ENCODE measurements at regions not wholly inside any gene's neighbourhood (a gene's known extent, or its start where the extent isn't known, plus 50 kb on each side); places are given as distances from the start of the nearest gene placed in this dataset.

DNA sequence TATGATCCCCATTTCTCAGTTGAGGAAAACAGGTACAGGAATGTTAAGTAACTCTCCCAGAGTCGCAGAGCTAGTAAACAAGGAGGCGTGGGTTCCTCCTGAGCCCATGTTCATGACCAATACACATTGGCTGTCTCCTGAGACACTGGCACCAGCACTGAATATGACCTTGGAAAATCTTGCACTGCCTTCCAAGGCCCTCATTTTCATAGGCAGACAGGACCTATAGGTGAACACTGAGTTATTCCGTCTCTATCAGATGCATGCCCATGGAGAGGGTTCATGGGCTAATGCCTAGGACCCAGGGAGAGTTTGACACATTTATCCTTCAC lies 504.8 kb downstream of the RFC3 start (continued):
- TF ChIP-seq REST (IDR thresholded peaks at IDR 0.05; ENCODE audit: low read depth) (no peak), ELF1 (IDR thresholded peaks at IDR 0.05; ENCODE audit: borderline replicate concordance, low read depth) (no peak)

DNA sequence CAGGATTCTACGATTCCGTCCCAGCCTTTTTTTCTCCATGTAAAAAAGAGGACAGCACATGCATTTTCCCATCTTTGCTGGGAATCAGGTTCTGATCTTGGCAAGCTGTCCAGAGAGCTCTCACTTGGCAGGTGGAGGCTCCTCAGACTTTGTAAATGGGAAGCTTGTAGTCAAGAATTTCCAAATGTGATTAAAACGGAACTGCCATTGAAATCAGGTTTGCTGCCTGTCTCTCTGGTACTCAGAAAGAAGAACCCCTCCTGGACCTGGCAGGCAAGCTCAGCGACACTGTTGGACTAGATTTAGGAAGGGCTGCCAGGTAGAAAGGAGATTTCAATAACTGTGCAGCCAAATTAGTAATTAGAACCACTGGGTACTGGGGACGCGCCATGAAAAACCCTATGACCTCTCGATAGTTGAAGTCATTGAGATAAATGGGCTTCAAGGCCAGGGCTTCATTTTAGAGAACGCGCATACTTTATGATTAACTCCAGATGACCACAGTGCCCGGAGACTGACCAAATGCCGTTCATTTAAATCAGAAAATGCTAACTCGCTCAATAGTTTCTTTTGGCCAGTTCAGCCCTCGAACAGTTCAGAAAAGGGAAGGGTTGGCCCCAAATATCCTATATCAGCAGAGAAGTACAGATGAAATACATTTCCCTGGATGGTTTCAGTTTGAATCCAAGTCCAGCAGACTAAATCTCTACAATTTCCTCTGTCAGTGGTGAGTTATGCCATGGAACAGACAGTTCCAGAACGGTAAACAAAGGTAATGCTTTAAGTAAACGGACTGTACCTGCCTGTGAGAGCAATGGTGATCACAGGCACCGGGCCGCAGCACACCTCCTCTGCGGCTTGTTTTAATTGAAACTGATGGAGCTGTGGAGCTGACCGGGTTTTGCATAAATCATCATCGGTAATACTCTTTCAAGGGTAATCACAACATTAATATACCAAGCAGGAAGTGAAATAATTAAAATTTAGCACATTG lies 517.4 kb downstream of the RFC3 start:
- ChIA-PET RAD21 (ENCODE audit: low non-redundant PET in 1 of 2, low total read pairs in 2 of 2, uncharacterized antibody in 2 of 2, unreplicated experiment in 2 of 2) (no interaction called here), POLR2A (no interaction called here), CTCF (no interaction called here)
- Histone ChIP-seq H3K4me2 (ENCODE audit: low read length) (no peak overlapping the region), H3K9me3 (ENCODE audit: control insufficient read depth in 1 of 2, insufficient read depth in 1 of 2, low read depth in 1 of 2, low read length in 2 of 2) (no peaks in the 10 kb centered on the region), H3K9ac (ENCODE audit: low read length) (no peak overlapping the region), H3K4me1 (ENCODE audit: control insufficient read depth in 1 of 2, insufficient read depth in 2 of 2, low read length in 2 of 2) (no peaks in the 10 kb centered on the region), H3K27ac (ENCODE audit: low read depth, low read length) (no peak overlapping the region), H4K20me1 (ENCODE audit: insufficient read depth) (no peaks in the 10 kb centered on the region), H3K9me2 (ENCODE audit: insufficient read depth) (no peaks in the 10 kb centered on the region), H3K79me2 (ENCODE audit: insufficient read depth, low read length) (no peaks in the 10 kb centered on the region), H3K4me3 (replicated peaks in 1 of 2; ENCODE audit: low read depth in 1 of 2, low read length in 2 of 2) (no peak overlapping the region), H2AFZ (ENCODE audit: low read depth, low read length, poor library complexity, severe bottlenecking) (no peak overlapping the region), H3K36me3 (ENCODE audit: control insufficient read depth in 1 of 2, insufficient read depth in 2 of 2, low read length in 2 of 2) (no peaks in the 10 kb centered on the region), H3K27me3 (ENCODE audit: insufficient read depth, low read length) (no peaks in the 10 kb centered on the region)
- ATAC-seq (no peak), DNase-seq (ENCODE audit: low read depth, low spot score) (no peak)
- no TSS peak for BruUV-seq (replicated peaks)
- intact Hi-C loops (cut with micrococcal nuclease), result no loop called here
- no peak for TF ChIP-seq EGR1 (IDR thresholded peaks at IDR 0.05; ENCODE audit: low read depth)
- TF ChIP-seq TCF7L2 (IDR thresholded peaks at IDR 0.05; ENCODE audit: borderline replicate concordance, extremely low read depth, insufficient read depth, insufficient read length), result no peak
- no peak for TF ChIP-seq REST (IDR thresholded peaks at IDR 0.05; ENCODE audit: low read depth)
- no peak for TF ChIP-seq FOSL1 (IDR thresholded peaks at IDR 0.05; ENCODE audit: low read depth)
- no peak for TF ChIP-seq POLR2A (IDR thresholded peaks at IDR 0.05; ENCODE audit: borderline replicate concordance, extremely low read depth, insufficient read depth, insufficient read length)
- TF ChIP-seq, protein P1, sequence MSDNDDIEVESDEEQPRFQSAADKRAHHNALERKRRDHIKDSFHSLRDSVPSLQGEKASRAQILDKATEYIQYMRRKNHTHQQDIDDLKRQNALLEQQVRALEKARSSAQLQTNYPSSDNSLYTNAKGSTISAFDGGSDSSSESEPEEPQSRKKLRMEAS (IDR thresholded peaks at IDR 0.05), result no peak
- no peak for TF ChIP-seq ZFX (IDR thresholded peaks at IDR 0.05)
